ENCODE measurements at regions not wholly inside any gene's neighbourhood (a gene's known extent, or its start where the extent isn't known, plus 50 kb on each side); places are given as distances from the start of the nearest gene placed in this dataset.

- no peak for TF ChIP-seq CTCF (IDR thresholded peaks at IDR 0.05)
- no peak for TF ChIP-seq EZH2 (IDR thresholded peaks at IDR 0.05)
Measured at GRCh38 chr9:16202914-16203728, 650.3 kb downstream of the CCDC171 start.
